ENCODE measurements at regions not wholly inside any gene's neighbourhood (a gene's known extent, or its start where the extent isn't known, plus 50 kb on each side); places are given as distances from the start of the nearest gene placed in this dataset.

DNA sequence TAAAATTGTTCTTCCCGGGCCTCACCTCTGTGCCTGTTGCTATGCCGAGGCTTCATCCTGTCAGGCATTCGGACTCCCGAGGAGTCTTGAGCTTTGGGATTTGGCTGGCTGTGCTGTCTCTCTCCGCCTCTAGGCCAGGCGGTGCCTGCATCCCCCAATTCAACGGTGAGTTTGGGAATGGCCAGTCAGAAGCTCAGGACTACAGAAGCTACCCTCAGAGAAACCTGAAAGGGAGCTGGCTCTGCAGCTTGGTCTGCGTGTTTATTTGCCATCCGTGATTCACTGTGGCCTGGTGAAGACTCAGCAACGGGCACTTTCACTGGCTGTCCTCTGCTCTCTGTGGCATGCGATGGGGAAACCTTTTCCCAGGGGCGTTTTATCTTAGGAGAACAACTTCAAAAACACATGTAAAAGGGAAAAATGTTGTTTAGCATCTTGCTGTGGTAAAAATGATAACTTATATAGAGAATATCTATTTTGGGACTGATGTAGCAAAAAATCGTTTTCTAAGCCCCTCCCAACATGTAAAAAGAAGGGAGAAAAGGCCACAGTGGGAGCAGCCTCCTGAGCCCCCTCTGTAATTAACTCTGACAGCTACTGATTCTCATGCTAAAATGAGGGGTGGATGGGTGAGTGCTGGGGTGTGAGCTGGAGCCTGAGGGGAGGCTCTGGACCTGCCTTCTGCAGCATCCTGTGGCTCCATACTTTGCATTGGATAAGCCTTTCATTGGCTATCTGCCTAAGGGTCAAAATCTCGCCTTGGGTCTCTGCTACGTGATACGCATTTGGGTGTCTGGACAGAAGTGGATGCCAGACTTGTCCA, 103.4 kb upstream of the KLHL25 start:
- H3K36me3 ChIP-seq: no peaks in the 10 kb centered on the region
- intact Hi-C loops (cut with DNase I): no loop called here
- DNase-seq (no peak), ATAC-seq (no peak)
- TF ChIP-seq POLR2A (IDR thresholded peaks at IDR 0.05): no peak
- 43% methylated on average over 13 of the region's 16 CpGs for WGBS (ENCODE audit: insufficient coverage, low coverage, low lambda C conversion rate, missing lambda C conversion rate)
- no peaks in the 10 kb centered on the region for H3K9me3 ChIP-seq
- no peak overlapping the region for H3K27ac ChIP-seq
- no peaks in the 10 kb centered on the region for H3K27me3 ChIP-seq
- no peak overlapping the region for H3K4me3 ChIP-seq
- no peaks in the 10 kb centered on the region for H3K4me1 ChIP-seq

DNA sequence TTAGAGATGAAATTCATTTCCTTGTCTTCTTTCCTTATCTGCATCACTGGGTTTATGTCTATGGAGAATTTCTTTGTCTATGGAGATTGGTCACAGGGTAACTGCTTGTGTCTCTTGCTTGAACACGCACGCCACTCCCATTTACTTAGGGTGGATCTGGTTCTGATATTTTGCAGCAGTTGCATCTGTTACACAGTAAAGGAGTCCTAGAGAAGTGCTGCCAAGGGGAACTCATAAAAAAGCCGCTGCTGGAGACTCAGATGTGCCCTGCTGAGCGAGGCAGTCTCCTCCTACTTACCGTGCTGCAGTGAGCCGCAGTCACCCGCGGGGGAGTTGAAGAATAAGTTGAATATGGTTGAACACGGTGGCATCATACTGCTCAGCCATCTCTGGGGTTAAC, 105.2 kb upstream of the KLHL25 start:
- DNase-seq (no peak), ATAC-seq (no peak)
- H3K4me3 ChIP-seq: no peak overlapping the region
- no peaks in the 10 kb centered on the region for H3K27me3 ChIP-seq
- no peaks in the 10 kb centered on the region for H3K9me3 ChIP-seq
- H3K36me3 ChIP-seq: no peaks in the 10 kb centered on the region
- WGBS (ENCODE audit: insufficient coverage, low coverage, low lambda C conversion rate, missing lambda C conversion rate): 50% methylated on average over 8 of the region's 9 CpGs
- no peaks in the 10 kb centered on the region for H3K4me1 ChIP-seq
- no peak overlapping the region for H3K27ac ChIP-seq
- intact Hi-C loops (cut with DNase I): no loop called here
- TF ChIP-seq POLR2A (IDR thresholded peaks at IDR 0.05): no peak
- TF ChIP-seq, protein P1, sequence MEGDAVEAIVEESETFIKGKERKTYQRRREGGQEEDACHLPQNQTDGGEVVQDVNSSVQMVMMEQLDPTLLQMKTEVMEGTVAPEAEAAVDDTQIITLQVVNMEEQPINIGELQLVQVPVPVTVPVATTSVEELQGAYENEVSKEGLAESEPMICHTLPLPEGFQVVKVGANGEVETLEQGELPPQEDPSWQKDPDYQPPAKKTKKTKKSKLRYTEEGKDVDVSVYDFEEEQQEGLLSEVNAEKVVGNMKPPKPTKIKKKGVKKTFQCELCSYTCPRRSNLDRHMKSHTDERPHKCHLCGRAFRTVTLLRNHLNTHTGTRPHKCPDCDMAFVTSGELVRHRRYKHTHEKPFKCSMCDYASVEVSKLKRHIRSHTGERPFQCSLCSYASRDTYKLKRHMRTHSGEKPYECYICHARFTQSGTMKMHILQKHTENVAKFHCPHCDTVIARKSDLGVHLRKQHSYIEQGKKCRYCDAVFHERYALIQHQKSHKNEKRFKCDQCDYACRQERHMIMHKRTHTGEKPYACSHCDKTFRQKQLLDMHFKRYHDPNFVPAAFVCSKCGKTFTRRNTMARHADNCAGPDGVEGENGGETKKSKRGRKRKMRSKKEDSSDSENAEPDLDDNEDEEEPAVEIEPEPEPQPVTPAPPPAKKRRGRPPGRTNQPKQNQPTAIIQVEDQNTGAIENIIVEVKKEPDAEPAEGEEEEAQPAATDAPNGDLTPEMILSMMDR (IDR thresholded peaks at IDR 0.05): no peak

DNA sequence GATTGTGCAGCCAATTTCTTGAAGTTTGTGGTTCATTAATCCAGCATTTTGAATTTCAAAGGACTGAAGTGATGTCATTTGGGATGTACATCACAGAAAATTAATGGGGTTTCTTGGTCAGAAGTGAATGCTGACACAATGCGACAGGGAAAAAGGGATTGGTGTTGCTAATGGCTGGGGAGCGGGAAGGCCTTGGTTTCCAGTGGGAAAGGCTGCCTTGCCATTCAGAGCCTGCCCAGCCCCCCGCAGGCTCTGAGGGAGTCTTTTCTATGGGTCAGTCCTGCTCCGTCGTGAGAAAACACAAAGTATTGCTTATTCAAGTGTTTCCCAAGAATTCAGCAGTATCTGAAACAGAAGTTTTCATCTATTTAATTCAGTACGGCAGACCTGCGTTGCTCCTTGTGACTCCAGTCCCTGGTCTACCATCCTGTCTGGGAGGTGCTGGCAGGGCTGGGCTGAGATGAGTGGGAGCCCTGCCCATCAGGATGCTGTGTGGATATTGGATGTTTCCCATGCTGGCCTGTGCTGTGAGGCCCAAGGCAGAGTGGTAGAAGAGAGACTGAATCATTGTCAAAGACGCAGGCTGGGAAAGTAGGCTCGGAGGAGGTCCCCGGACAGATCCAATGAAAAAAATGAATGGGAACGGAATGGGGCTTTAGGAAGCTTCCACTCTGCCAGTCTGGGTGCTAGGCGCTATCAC, 111.2 kb upstream of the KLHL25 start:
- WGBS (ENCODE audit: insufficient coverage, low coverage, low lambda C conversion rate, missing lambda C conversion rate): 67% methylated on average over 10 of the region's 12 CpGs
- no peak for ATAC-seq

DNA sequence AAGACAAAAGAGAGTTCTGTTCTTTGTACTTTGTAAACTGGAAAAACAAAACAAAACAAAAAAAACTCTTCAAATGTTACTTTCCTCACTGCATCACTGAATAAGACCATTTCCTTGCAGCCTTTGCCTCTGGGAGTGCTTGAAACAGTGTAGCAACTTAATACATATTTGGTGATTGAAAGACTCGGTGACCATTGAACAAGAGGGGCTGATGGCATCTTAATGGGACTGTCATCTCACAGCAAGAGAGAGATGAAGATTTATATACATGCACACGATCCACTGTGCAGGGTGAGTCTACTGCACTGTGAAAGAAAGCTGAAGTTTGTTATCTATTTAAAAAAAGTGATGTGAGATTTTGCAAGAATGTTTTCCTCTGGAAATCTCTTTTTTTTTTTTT, 111.9 kb upstream of the KLHL25 start:
- WGBS (ENCODE audit: insufficient coverage, low coverage, low lambda C conversion rate, missing lambda C conversion rate): 37% methylated on average over 2 of the region's 2 CpGs
- Histone ChIP-seq H3K4me1 (peaks cover 0 to 4% (median 0%) of the 10 kb centered on the region in 4 donors), H3K9me3 (no peaks in the 10 kb centered on the region), H3K27me3 (no peaks in the 10 kb centered on the region), H3K4me3 (no peak overlapping the region), H3K27ac (no peak overlapping the region), H3K36me3 (no peaks in the 10 kb centered on the region)
- intact Hi-C loops (cut with DNase I): no loop called here
- ATAC-seq: no peak
- DNase-seq: no peak
- no peak for TF ChIP-seq POLR2A (IDR thresholded peaks at IDR 0.05)
- TF ChIP-seq, protein P1 (IDR thresholded peaks at IDR 0.05): no peak

More for the DNA sequence above, 111.2 kb upstream of the KLHL25 start:
- H3K27me3 ChIP-seq: no peaks in the 10 kb centered on the region
- H3K27ac ChIP-seq: no peak overlapping the region
- H3K9me3 ChIP-seq: no peaks in the 10 kb centered on the region
- H3K4me3 ChIP-seq: no peak overlapping the region
- no peak for DNase-seq
- no peaks in the 10 kb centered on the region for H3K36me3 ChIP-seq
- TF ChIP-seq POLR2A (IDR thresholded peaks at IDR 0.05): no peak
- TF ChIP-seq, protein P1 (IDR thresholded peaks at IDR 0.05): no peak
- intact Hi-C loops (cut with DNase I): no loop called here
- H3K4me1 ChIP-seq: peaks cover 0 to 4% (median 0%) of the 10 kb centered on the region in 4 donors

DNA sequence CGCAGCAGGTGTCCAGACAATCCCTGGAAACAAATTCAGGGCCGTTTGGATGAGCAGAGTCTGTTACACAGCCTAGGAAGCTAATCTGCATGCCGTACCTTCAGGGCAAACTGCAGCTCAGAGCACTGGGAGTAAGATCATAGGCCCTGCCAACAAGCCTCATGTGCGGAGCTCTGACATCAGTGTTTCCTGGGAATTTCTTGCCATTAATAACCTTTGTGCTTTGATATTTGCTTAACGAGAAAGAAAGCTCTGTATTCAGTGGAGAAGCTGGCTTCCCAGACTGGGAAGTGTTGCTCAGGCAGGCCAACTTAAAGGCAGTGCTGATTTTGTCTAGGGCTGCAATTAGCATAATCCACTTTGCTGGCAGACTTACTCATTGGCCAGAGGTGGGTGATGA, 116.1 kb upstream of the KLHL25 start:
- H3K4me3 ChIP-seq: no peak overlapping the region
- H3K27ac ChIP-seq: no peak overlapping the region
- no peaks in the 10 kb centered on the region for H3K9me3 ChIP-seq
- TF ChIP-seq, protein P1 (IDR thresholded peaks at IDR 0.05): no peak
- no peak for TF ChIP-seq POLR2A (IDR thresholded peaks at IDR 0.05)
- 22% methylated on average over 4 of the region's 5 CpGs for WGBS (ENCODE audit: insufficient coverage, low coverage, low lambda C conversion rate, missing lambda C conversion rate)
- intact Hi-C loops (cut with DNase I): no loop called here
- peaks cover 0 to 4% (median 0%) of the 10 kb centered on the region in 4 donors for H3K4me1 ChIP-seq
- ATAC-seq (peak; percentile 44 to 96 (median 88)), DNase-seq (peak in 1 of 3 donors; percentile 27)
- no peaks in the 10 kb centered on the region for H3K27me3 ChIP-seq
- no peaks in the 10 kb centered on the region for H3K36me3 ChIP-seq

Measured in right lobe of liver (tissue), 6 donors.